GM23338 (cell line): ENCODE measurements at regions not wholly inside any gene's neighbourhood (a gene's known extent, or its start where the extent isn't known, plus 50 kb on each side); places are given as distances from the start of the nearest gene placed in this dataset.

Experiments
- CREB1 ChIP-seq: fragments of 250-450 bp; sonication (Bioruptor Pico); IDR thresholded peaks from 2 replicates; pipeline ENCODE4 v1.5.0; 2020; ENCODE audit warnings: low read depth, mild to moderate bottlenecking, moderate library complexity
- CTCF ChIP-seq, 2 experiments: fragments of 200-600 bp in 1 of 2; sonication (generic) in 1 of 2; conservative IDR thresholded peaks; 2 replicates each; pipeline versions ENCODE4 v1.5.1 to v1.6.1; 2016 to 2017; ENCODE audit warnings: antibody characterized with exemption in 2 of 2, low read depth in 2 of 2, mild to moderate bottlenecking in 2 of 2, moderate library complexity in 1 of 2
- EZH2 ChIP-seq: fragments of 200-600 bp; sonication (generic); IDR thresholded peaks from one replicate; pipeline ENCODE4 v1.8.0; 2017; ENCODE audit warnings: antibody characterized with exemption, mild to moderate bottlenecking, low read depth; ENCODE audit not compliant: unreplicated experiment
- EZH2phosphoT487 ChIP-seq: fragments of 200-600 bp; sonication (generic); IDR thresholded peaks from one replicate; pipeline ENCODE4 v1.8.1; 2018; ENCODE audit warnings: antibody characterized with exemption; ENCODE audit not compliant: unreplicated experiment
- JUNB ChIP-seq: IDR thresholded peaks from one replicate; pipeline ENCODE4 v1.6.1; 2016; ENCODE audit warnings: antibody characterized with exemption; ENCODE audit not compliant: unreplicated experiment
- NANOG ChIP-seq: IDR thresholded peaks from 2 replicates; pipeline ENCODE4 v1.6.1; 2016; ENCODE audit warnings: antibody characterized with exemption, borderline replicate concordance
- POLR2AphosphoS5 ChIP-seq: IDR thresholded peaks from 2 replicates; pipeline ENCODE4 v1.6.1; 2016; ENCODE audit warnings: antibody characterized with exemption, low read depth
- REST ChIP-seq: IDR thresholded peaks from one replicate; pipeline ENCODE4 v1.6.1; 2018; ENCODE audit warnings: antibody characterized with exemption; ENCODE audit not compliant: unreplicated experiment
- STAT1 ChIP-seq: IDR thresholded peaks from one replicate; pipeline ENCODE4 v1.6.1; 2016; ENCODE audit warnings: antibody characterized with exemption; ENCODE audit not compliant: unreplicated experiment
- ZNF331 ChIP-seq: fragments of 250-450 bp; sonication (Bioruptor Pico); IDR thresholded peaks from 2 replicates; pipeline ENCODE4 v1.5.0; 2020; ENCODE audit warnings: low read depth, mild to moderate bottlenecking, moderate library complexity
- TF ChIP-seq, protein P1 (sequence below): IDR thresholded peaks from 2 replicates; pipeline ENCODE4 v1.6.1; 2016; ENCODE audit warnings: antibody characterized with exemption

DNA sequence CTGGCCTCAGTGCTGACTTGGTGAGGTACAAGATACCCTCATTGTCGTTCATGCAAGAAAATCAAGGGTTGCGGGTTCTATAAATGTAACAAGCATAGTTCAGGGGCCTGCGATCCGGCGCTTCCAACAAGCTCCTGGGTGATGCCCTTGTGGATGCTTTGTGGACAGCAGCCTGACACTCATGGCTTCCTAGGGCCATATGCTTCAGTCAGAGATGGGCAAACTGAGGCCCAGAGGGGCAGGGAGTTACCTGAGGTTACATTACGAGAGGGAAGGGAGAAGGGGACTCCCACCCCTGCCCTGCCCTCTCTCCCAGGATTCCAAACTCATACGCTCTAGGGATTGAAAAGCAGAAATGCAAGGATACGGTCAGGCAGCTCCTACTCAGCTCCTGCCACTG, 296.3 kb upstream of the ZMIZ1 start:
- TF ChIP-seq CTCF (conservative IDR thresholded peaks at IDR 0.05; ENCODE audit: low read depth in 2 of 2) (no peak), POLR2AphosphoS5 (no peak), REST (no peak), JUNB (no peak), CREB1 (no peak), EZH2 (no peak), EZH2phosphoT487 (no peak), NANOG (no peak), STAT1 (no peak), ZNF331 (CRISPR knock-in tag) (no peak)
- TF ChIP-seq, protein P1, sequence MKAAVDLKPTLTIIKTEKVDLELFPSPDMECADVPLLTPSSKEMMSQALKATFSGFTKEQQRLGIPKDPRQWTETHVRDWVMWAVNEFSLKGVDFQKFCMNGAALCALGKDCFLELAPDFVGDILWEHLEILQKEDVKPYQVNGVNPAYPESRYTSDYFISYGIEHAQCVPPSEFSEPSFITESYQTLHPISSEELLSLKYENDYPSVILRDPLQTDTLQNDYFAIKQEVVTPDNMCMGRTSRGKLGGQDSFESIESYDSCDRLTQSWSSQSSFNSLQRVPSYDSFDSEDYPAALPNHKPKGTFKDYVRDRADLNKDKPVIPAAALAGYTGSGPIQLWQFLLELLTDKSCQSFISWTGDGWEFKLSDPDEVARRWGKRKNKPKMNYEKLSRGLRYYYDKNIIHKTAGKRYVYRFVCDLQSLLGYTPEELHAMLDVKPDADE = no peak
